GM19238 (cell line): ENCODE measurements at regions not wholly inside any gene's neighbourhood (a gene's known extent, or its start where the extent isn't known, plus 50 kb on each side); places are given as distances from the start of the nearest gene placed in this dataset.
"Not testable (repeated sequence)": the region's sequence is repeated elsewhere in the genome, so short reads cannot be mapped to it uniquely, and the experiment has no call there.

Experiments used
- DNase-seq: peaks from one replicate; pipeline ENCODE4 v3.0.0; 2011; ENCODE audit warnings: low spot score; ENCODE audit not compliant: insufficient read length

- no peak for DNase-seq
Measured at GRCh38 chr18:49731860-49732311, 81.4 kb downstream of the ACAA2 start.

DNA sequence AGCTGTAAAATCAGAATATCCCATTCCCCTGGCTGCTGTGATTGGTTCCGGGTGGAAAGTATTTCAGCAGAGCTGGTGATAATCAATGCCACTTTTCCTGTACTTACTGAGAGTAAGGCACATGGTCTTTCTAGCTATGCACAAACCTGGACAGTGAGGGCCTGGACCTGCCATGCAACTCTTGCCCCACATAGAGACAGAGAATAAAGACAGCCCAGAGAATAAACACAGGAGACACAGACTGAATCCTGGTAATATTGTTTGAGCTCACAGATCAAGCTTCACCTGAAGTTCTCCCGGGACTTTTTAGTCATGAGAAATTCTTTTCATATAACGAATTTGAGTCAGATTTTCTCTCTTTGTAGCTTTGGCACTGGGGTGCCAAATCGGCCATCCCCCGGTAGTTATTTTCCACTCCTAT lies 81.9 kb downstream of the ACAA2 start:
- DNase-seq, result no peak

- DNase-seq, result no peak
Measured at GRCh38 chr18:49730951-49731391, 82.4 kb downstream of the ACAA2 start.

GRCh38 chr18:49728542-49728941 lies 84.8 kb downstream of the ACAA2 start:
- peak; percentile 40 for DNase-seq

GRCh38 chr18:49727816-49728215 lies 85.5 kb downstream of the ACAA2 start:
- DNase-seq, result no peak

DNA sequence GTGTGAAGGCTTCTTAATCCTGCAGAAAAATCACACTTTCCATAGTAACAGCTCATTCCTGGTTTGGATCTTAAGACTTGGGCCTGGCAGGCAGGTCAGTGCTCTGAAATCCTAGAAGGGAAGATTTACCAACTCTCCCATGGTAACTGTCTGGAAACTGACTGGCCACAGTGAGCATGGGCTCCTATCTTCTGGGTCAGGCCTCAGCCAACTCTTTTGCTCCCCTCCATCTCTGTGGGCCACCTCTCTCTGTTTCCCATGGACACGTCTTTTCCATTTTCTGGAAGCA lies 86.7 kb downstream of the ACAA2 start:
- no peak for DNase-seq

GRCh38 chr18:49725809-49726674 lies 87.3 kb downstream of the ACAA2 start:
- DNase-seq, result no peak

- DNase-seq, result no peak
Measured at GRCh38 chr18:49723648-49724180, 89.6 kb downstream of the ACAA2 start.

- no peak for DNase-seq
Measured at GRCh38 chr18:49722477-49722876, 90.9 kb downstream of the ACAA2 start.

DNA sequence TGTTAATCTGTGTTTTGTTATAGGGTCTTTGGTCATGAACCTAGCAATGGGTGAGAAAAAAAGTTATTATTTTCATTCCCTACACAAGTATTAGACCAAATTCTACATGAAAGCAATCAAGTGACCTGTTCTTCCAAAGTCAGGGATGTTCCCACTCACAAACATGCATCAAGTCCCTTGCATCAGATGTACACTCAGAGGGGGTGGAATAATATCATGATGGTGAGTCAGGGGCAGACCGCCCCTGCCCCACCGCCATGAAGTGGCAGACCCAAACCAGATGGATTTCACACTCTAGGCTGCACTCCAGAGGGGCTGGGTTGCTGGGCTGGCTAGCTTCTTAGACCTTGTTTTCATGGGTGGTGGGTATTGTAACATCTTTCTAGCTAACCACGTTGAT lies 91.4 kb downstream of the ACAA2 start:
- DNase-seq, result no peak

GRCh38 chr18:49720944-49721343 lies 92.4 kb downstream of the ACAA2 start:
- DNase-seq, result not testable (repeated sequence)

DNA sequence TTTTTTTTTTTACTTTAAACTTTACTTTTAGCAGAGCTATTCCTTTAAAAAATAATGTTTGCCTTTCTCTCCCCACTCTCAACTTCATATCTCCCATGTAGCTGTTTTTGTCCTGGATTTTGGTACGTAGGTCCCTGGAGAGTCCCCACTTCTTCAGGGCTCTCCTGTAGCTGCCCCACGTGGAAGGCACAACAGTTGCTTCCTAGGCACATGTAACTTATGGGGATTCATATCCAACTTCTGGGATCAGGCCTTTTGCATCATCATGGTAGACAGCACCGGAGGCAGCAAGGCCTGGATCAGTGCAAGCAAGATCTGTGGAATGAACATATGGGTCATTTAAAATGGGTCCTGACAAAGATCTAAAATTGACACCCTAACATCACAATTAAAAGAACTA lies 95.7 kb downstream of the ACAA2 start:
- no peak for DNase-seq

GRCh38 chr18:49716035-49716434 lies 97.3 kb downstream of the ACAA2 start:
- DNase-seq, result no peak

DNA sequence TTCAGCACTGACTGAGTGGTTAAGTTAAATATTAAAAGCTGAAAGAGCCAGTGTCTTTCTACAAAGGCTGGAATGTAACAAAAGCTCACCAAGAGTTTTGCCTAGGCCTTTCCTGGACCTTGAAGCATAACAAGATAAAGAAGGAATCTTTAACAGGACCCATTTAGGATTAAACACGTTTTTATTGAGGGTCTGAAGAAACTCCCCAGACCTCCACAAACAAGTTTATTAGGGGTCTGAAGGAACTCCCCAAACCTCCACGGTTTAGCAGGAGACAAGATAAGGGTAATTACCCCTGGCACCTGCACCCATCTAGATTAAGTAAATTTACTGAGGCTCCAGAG lies 104.0 kb downstream of the ACAA2 start:
- DNase-seq, result no peak

GRCh38 chr18:49708662-49709346 lies 104.5 kb downstream of the ACAA2 start:
- DNase-seq, result no peak

DNA sequence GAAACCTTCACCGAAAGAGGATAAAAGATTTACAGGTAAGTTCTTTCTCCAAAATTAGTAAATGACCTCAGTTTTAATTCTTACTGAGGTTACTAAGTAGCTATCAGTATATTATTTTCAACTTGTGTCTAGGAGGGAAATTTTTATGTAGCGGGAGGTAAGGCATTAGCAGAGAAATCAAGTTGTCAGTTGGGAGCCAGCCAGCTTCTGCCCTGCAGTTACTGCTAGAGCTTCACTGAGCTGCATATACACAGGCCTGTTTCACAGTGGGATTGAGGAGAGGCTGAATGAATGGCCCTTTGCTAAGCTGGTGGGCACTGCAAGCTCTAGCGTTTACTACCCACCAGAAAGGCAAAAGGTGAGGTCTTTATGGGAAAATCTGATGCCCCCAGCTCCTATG lies 105.7 kb downstream of the ACAA2 start:
- DNase-seq, result no peak

DNA sequence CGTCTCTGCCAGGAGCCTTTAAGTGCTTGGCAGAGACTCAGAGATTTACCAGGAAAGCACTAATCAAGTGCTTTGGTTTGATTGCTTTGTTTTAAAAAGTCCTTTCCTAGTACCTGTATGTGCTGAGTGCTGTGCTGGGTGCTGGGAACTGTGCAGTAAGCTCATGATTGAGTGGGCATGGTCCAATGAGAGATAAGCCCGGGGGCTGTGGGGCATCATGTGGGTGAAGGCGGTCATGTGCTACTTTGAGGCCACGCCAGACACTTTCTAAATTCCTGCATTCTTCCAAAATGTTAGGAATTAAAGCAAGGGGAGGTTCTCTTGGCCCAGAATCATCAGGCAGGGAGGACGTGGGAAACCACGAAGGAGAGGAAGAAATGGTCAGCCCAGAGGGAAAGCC lies 109.0 kb downstream of the ACAA2 start:
- no peak for DNase-seq

- DNase-seq, result no peak
Measured at GRCh38 chr18:49701190-49701589, 112.1 kb downstream of the ACAA2 start.

GRCh38 chr18:49699303-49699702 lies 114.0 kb downstream of the ACAA2 start:
- DNase-seq, result no peak

DNA sequence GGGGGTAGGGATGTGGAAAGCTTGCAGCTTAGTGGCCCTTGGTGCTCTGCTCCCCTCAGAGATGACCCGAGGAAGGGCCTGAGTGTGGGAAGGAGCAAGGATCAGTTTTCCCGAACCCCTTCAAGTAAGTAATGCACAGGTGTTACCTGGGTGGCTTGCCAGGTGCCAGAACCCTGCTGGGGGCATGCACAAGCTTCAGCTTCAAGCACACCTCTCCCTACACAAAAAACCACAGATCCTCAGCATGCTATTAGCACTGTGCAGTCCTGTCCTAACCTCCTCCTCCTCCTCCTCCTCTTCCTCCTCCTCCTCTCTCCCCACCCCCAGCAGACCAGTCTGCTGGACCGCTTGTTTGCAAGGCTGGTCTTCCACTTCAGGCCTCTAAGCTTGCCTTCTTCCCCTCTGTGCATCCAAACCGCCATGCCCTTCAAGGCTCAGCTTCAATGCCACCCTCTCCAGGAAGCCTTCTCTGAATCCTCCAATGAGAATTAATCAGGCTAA lies 114.8 kb downstream of the ACAA2 start:
- no peak for DNase-seq

DNA sequence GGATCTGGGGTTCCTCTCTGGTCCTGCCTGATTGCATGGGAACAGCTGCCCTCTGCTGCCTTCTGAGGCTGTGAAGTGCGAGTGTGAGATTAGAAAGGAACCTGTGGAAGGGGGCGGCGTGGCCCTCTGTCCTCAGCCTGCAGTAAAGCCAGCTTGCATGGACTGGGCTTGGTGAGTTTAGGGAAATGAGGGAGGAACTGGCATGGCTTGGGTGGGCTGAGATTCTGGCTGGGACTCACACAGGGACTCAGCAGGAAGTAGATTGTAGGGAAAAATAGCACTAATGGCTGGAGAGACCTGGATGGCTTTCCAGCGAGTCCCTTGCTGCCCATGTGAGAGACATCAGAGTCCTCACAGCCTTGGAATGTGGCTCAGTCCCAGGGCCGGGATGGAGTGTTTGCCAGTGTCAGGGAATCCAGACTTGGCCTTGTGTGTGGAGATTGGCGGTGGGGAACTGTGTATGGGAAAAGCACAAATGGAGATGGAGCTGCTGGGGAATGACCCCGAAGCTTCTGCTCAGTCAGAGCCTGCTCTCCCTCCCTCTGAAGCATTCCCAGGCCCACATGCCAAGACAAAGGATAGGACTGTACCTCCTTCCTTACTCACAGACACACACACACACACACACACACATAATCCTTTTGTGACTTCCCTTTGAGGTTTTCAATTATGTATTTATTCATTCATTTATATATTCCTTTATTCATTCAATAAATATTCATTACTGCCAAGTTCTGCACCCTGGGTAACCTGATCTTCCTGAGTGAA lies 115.4 kb downstream of the ACAA2 start:
- no peak for DNase-seq

DNA sequence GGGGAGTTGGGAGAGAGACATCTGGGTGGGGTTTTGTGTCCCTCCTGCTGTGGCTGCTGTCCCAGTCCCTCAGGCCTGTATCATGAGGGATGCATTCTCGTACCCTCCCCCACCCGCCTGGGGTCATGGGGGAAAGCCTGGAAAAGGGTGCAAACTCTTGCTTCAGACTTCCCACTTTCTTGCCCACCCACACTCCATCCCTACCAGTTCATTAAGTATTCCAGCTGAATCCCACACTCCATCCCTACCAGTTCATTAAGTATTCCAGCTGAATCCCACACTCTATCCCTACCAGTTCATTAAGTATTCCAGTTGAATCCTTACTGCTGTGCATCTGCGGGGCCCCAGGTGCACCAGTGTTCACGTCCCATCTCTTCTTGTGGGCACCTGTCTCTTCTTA lies 116.3 kb downstream of the ACAA2 start:
- DNase-seq, result no peak
